Mucosa of descending colon (tissue), 3 donors: ENCODE measurements at regions not wholly inside any gene's neighbourhood (a gene's known extent, or its start where the extent isn't known, plus 50 kb on each side); places are given as distances from the start of the nearest gene placed in this dataset.

ENCODE experiments used
- ATAC-seq: fragments of 200-7000 bp; cut with Tn5 transposase; one replicate; pipeline ENCODE4 v1.9.1; 2020; ENCODE audit warnings: mild to moderate bottlenecking, moderate library complexity
- DNase-seq, 3 donors: peaks; one replicate each; pipeline ENCODE4 v3.0.0-alpha.2; 2020
- H3K36me3 ChIP-seq: fragments of 200-600 bp; one replicate; pipeline ENCODE4 v1.8.0; 2021; ENCODE audit warnings: low read depth, mild to moderate bottlenecking
- H3K4me1 ChIP-seq: fragments of 200-600 bp; one replicate; pipeline ENCODE4 v1.8.0; 2021; ENCODE audit warnings: low read depth, mild to moderate bottlenecking
- H3K4me3 ChIP-seq: fragments of 200-600 bp; one replicate; pipeline ENCODE4 v1.8.0; 2021; ENCODE audit warnings: mild to moderate bottlenecking
- H3K9me3 ChIP-seq: fragments of 200-600 bp; one replicate; pipeline ENCODE4 v1.8.0; 2021; ENCODE audit warnings: mild to moderate bottlenecking
- CTCF ChIP-seq: fragments of 200-600 bp; IDR thresholded peaks from one replicate; pipeline ENCODE4 v1.8.0; 2022; ENCODE audit warnings: antibody characterized with exemption, mild to moderate bottlenecking
- intact Hi-C, 2 donors: fragments of 100-400 bp; cut with DNase I in 1 of 2; cut with micrococcal nuclease in 1 of 2; formaldehyde crosslinking; loops; one replicate each; pipeline versions ENCODE4 v1.11.0 to v1.11.1; 2022; cut with DNase I, micrococcal nuclease
- donor health status: DM: no; HTN: no; CAD: no; lungs with moderate emphysema.
- donor health status: DM: no; HTN: no; CAD: no.
- donor health status: DM: no; HTN: yes; CAD: no.

GRCh38 chr3:61445924-61446323 is 115.4 kb upstream of the PTPRG start:
- TF ChIP-seq CTCF = no peak
- ATAC-seq (no peak), DNase-seq (no peak)
- Histone ChIP-seq H3K36me3 (no peaks in the 10 kb centered on the region), H3K4me3 (no peak overlapping the region), H3K9me3 (no peaks in the 10 kb centered on the region), H3K4me1 (peaks cover 6% of the 10 kb centered on the region)
- intact Hi-C loops = no loop called here

- Histone ChIP-seq H3K4me3 (no peak overlapping the region), H3K9me3 (no peaks in the 10 kb centered on the region), H3K36me3 (no peaks in the 10 kb centered on the region), H3K4me1 (peaks cover 6% of the 10 kb centered on the region)
- DNase-seq (no peak), ATAC-seq (no peak)
- TF ChIP-seq CTCF = no peak
- intact Hi-C loops = no loop called here
Measured at GRCh38 chr3:61446341-61446740, 115.0 kb upstream of the PTPRG start.

GRCh38 chr3:61448378-61448777 is 113.0 kb upstream of the PTPRG start:
- H3K36me3 ChIP-seq = no peaks in the 10 kb centered on the region
- no peaks in the 10 kb centered on the region for H3K9me3 ChIP-seq
- intact Hi-C loops = no loop called here
- DNase-seq (no peak), ATAC-seq (peak; percentile 17)
- H3K4me1 ChIP-seq = peaks cover 6% of the 10 kb centered on the region
- no peak overlapping the region for H3K4me3 ChIP-seq
- TF ChIP-seq CTCF = no peak

- TF ChIP-seq CTCF = no peak
- H3K36me3 ChIP-seq = no peaks in the 10 kb centered on the region
- DNase-seq (peak in 1 of 3 donors; percentile 9), ATAC-seq (peak; percentile 79)
- intact Hi-C loops = no loop called here
- no peak overlapping the region for H3K4me3 ChIP-seq
- H3K9me3 ChIP-seq = no peaks in the 10 kb centered on the region
- H3K4me1 ChIP-seq = peaks cover 6% of the 10 kb centered on the region
Measured at GRCh38 chr3:61449327-61450040, 111.9 kb upstream of the PTPRG start.

- no peak for TF ChIP-seq CTCF
- no peaks in the 10 kb centered on the region for H3K36me3 ChIP-seq
- no peaks in the 10 kb centered on the region for H3K9me3 ChIP-seq
- peaks cover 6% of the 10 kb centered on the region for H3K4me1 ChIP-seq
- intact Hi-C loops = no loop called here
- no peak overlapping the region for H3K4me3 ChIP-seq
- DNase-seq (no peak), ATAC-seq (no peak)
Measured at GRCh38 chr3:61450866-61451265, 110.5 kb upstream of the PTPRG start.

- DNase-seq (no peak), ATAC-seq (no peak)
- intact Hi-C loops = no loop called here
- no peak for TF ChIP-seq CTCF
- Histone ChIP-seq H3K9me3 (no peaks in the 10 kb centered on the region), H3K36me3 (no peaks in the 10 kb centered on the region), H3K4me3 (no peak overlapping the region), H3K4me1 (peaks cover 6% of the 10 kb centered on the region)
Measured at GRCh38 chr3:61451841-61452240, 109.5 kb upstream of the PTPRG start.
